HEK293 (cell line): ENCODE measurements at regions not wholly inside any gene's neighbourhood (a gene's known extent, or its start where the extent isn't known, plus 50 kb on each side); places are given as distances from the start of the nearest gene placed in this dataset.

Experiments used
- CTCF ChIA-PET: fragments of 350-600 bp; formaldehyde crosslinking; extraction: SDS; loops from one replicate; lab custom pipeline; 2021; ENCODE audit warnings: antibody characterized with exemption; lab: Yijun Ruan, JAX
- POLR2A ChIA-PET: fragments of 300-600 bp; formaldehyde crosslinking; extraction: SDS; loops from one replicate; lab custom pipeline; 2020; ENCODE audit warnings: antibody characterized with exemption, inconsistent platforms; lab: Yijun Ruan, JAX
- H3K27ac ChIP-seq: fragments of 200-500 bp; sonication (Bioruptor generic); 2 replicates; pipeline ENCODE4 v1.5.1; 2014; ENCODE audit warnings: low read depth, low read length, control low read depth, inconsistent platforms; ENCODE audit errors: extremely low read depth
- H3K36me3 ChIP-seq, 2 experiments: fragments of 200-500 bp in 1 of 2; sonication (Bioruptor generic) in 1 of 2; 1 replicate in 1 of 2; 2 replicates in 1 of 2; pipeline ENCODE4 v1.5.1; 2014 to 2017; ENCODE audit warnings: inconsistent platforms in 2 of 2, low read length in 2 of 2; ENCODE audit not compliant: control insufficient read depth in 2 of 2, insufficient read depth in 1 of 2
- H3K4me1 ChIP-seq: fragments of 200-500 bp; sonication (Bioruptor generic); 2 replicates; pipeline ENCODE4 v1.5.1; 2014; ENCODE audit warnings: mild to moderate bottlenecking, low read length, inconsistent platforms; ENCODE audit not compliant: control insufficient read depth, insufficient read depth
- H3K4me3 ChIP-seq: 2 replicates; pipeline ENCODE4 v1.5.1; 2011; ENCODE audit warnings: low read depth, mild to moderate bottlenecking, control low read depth, low read length, moderate library complexity
- H3K9me3 ChIP-seq: fragments of 200-500 bp; sonication (Bioruptor generic); 2 replicates; pipeline ENCODE4 v1.5.1; 2014; ENCODE audit warnings: low read depth, low read length, inconsistent platforms; ENCODE audit not compliant: control insufficient read depth, insufficient read depth
- BCL11B ChIP-seq: fragments of 450-650 bp; formaldehyde crosslinking; IDR thresholded peaks from 2 replicates; pipeline ENCODE4 v1.5.1; 2016; ENCODE audit warnings: low read depth, missing biosample characterization, missing genetic modification characterization
- EGR2 ChIP-seq: fragments of 450-650 bp; formaldehyde crosslinking; IDR thresholded peaks from 2 replicates; pipeline ENCODE4 v1.5.1; 2016; ENCODE audit warnings: low read depth, missing biosample characterization, missing genetic modification characterization
- PBX3 ChIP-seq: sonication (generic); formaldehyde crosslinking; IDR thresholded peaks from 2 replicates; pipeline ENCODE4 v1.8.1; 2022; ENCODE audit warnings: mild to moderate bottlenecking, moderate library complexity, missing genetic modification reagents
- PRDM10 ChIP-seq: fragments of 450-650 bp; formaldehyde crosslinking; IDR thresholded peaks from 2 replicates; pipeline ENCODE4 v1.5.1; 2016; ENCODE audit warnings: missing biosample characterization, missing genetic modification characterization
- PRDM6 ChIP-seq: fragments of 450-650 bp; formaldehyde crosslinking; IDR thresholded peaks from 2 replicates; pipeline ENCODE4 v1.5.1; 2017; ENCODE audit warnings: missing biosample characterization, missing genetic modification characterization
- RBAK ChIP-seq: fragments of 450-650 bp; formaldehyde crosslinking; IDR thresholded peaks from 2 replicates; pipeline ENCODE4 v1.5.1; 2016; ENCODE audit warnings: missing biosample characterization, missing genetic modification characterization
- SALL2 ChIP-seq: fragments of 450-650 bp; formaldehyde crosslinking; IDR thresholded peaks from 2 replicates; pipeline ENCODE4 v1.5.0; 2017; ENCODE audit warnings: missing biosample characterization, mild to moderate bottlenecking, missing genetic modification characterization, borderline replicate concordance
- SP3 ChIP-seq: fragments of 450-650 bp; formaldehyde crosslinking; IDR thresholded peaks from 2 replicates; pipeline ENCODE4 v1.5.1; 2016; ENCODE audit warnings: missing biosample characterization, missing genetic modification characterization
- TRIM28 ChIP-seq: IDR thresholded peaks from 2 replicates; pipeline ENCODE4 v1.6.1; 2011; ENCODE audit warnings: low read length, control low read depth, borderline replicate concordance
- YY2 ChIP-seq: fragments of 450-650 bp; formaldehyde crosslinking; IDR thresholded peaks from 2 replicates; pipeline ENCODE4 v1.5.1; 2016; ENCODE audit warnings: missing biosample characterization, missing genetic modification characterization
- ZBTB48 ChIP-seq: fragments of 450-650 bp; formaldehyde crosslinking; IDR thresholded peaks from 2 replicates; pipeline ENCODE4 v1.5.1; 2016; ENCODE audit warnings: missing biosample characterization, missing genetic modification characterization
- ZNF148 ChIP-seq: fragments of 450-650 bp; formaldehyde crosslinking; IDR thresholded peaks from 2 replicates; pipeline ENCODE4 v1.5.0; 2017; ENCODE audit warnings: missing biosample characterization, missing genetic modification characterization, borderline replicate concordance
- ZNF155 ChIP-seq: fragments of 450-650 bp; formaldehyde crosslinking; IDR thresholded peaks from 2 replicates; pipeline ENCODE4 v1.5.1; 2016; ENCODE audit warnings: missing biosample characterization, missing genetic modification characterization
- ZNF23 ChIP-seq: fragments of 450-650 bp; formaldehyde crosslinking; IDR thresholded peaks from 2 replicates; pipeline ENCODE4 v1.5.1; 2016; ENCODE audit warnings: missing biosample characterization, missing genetic modification characterization, borderline replicate concordance
- ZNF248 ChIP-seq: fragments of 450-650 bp; formaldehyde crosslinking; IDR thresholded peaks from 2 replicates; pipeline ENCODE4 v1.5.1; 2017; ENCODE audit warnings: missing biosample characterization, missing genetic modification characterization
- ZNF26 ChIP-seq: fragments of 450-650 bp; formaldehyde crosslinking; IDR thresholded peaks from 2 replicates; pipeline ENCODE4 v1.5.1; 2016; ENCODE audit warnings: missing biosample characterization, missing genetic modification characterization
- ZNF266 ChIP-seq: fragments of 450-650 bp; formaldehyde crosslinking; IDR thresholded peaks from 2 replicates; pipeline ENCODE4 v1.5.1; 2016; ENCODE audit warnings: missing biosample characterization, missing genetic modification characterization, low read depth
- ZNF398 ChIP-seq: fragments of 450-650 bp; formaldehyde crosslinking; IDR thresholded peaks from 2 replicates; pipeline ENCODE4 v1.5.1; 2017; ENCODE audit warnings: missing biosample characterization, missing genetic modification characterization
- ZNF514 ChIP-seq: fragments of 450-650 bp; formaldehyde crosslinking; IDR thresholded peaks from 2 replicates; pipeline ENCODE4 v1.5.1; 2016; ENCODE audit warnings: missing biosample characterization, missing genetic modification characterization
- ZNF596 ChIP-seq: fragments of 450-650 bp; IDR thresholded peaks from 2 replicates; pipeline ENCODE4 v1.5.0; 2018; ENCODE audit warnings: missing biosample characterization, mild to moderate bottlenecking, missing genetic modification characterization, moderate library complexity
- ZNF610 ChIP-seq: fragments of 450-650 bp; formaldehyde crosslinking; IDR thresholded peaks from 2 replicates; pipeline ENCODE4 v1.5.1; 2016; ENCODE audit warnings: missing biosample characterization, missing genetic modification characterization, borderline replicate concordance
- ZNF626 ChIP-seq: fragments of 450-650 bp; sonication (Bioruptor Pico); formaldehyde crosslinking; IDR thresholded peaks from 2 replicates; pipeline ENCODE4 v1.5.1; 2018; ENCODE audit warnings: missing biosample characterization, missing genetic modification characterization, inconsistent platforms
- ZNF660 ChIP-seq: fragments of 450-650 bp; IDR thresholded peaks from 2 replicates; pipeline ENCODE4 v1.5.1; 2018; ENCODE audit warnings: missing biosample characterization, mild to moderate bottlenecking, missing genetic modification characterization
- ZNF76 ChIP-seq: fragments of 450-650 bp; formaldehyde crosslinking; IDR thresholded peaks from 2 replicates; pipeline ENCODE4; 2016; ENCODE audit warnings: low read depth, missing biosample characterization, missing genetic modification characterization, borderline replicate concordance
- ZNF837 ChIP-seq: fragments of 450-650 bp; formaldehyde crosslinking; IDR thresholded peaks from 2 replicates; pipeline ENCODE4 v1.5.1; 2016; ENCODE audit warnings: missing biosample characterization, missing genetic modification characterization

GRCh38 chr10:125397608-125398007 lies 237.2 kb upstream of the CTBP2 start:
- Histone ChIP-seq H3K9me3 (no peaks in the 10 kb centered on the region), H3K27ac (no peak overlapping the region), H3K4me3 (no peak overlapping the region), H3K36me3 (no peaks in the 10 kb centered on the region), H3K4me1 (no peaks in the 10 kb centered on the region)
- POLR2A ChIA-PET: no interaction called here
- CTCF ChIA-PET: interaction anchor here (0.7 kb wide), 1 partner anchor 18 kb away, joined by 3 read pairs; no protein-coding TSS in a partner anchor
- TF ChIP-seq PBX3 (CRISPR knock-in tag): no peak
- TF ChIP-seq ZNF514: no peak
- TF ChIP-seq ZNF155: no peak
- no peak for TF ChIP-seq ZNF398
- no peak for TF ChIP-seq ZNF596 (tag by site-specific recombination)
- TF ChIP-seq BCL11B (tag by site-specific recombination): no peak
- no peak for TF ChIP-seq TRIM28
- no peak for TF ChIP-seq PRDM6 (tag by site-specific recombination)
- no peak for TF ChIP-seq ZNF26 (tag by site-specific recombination)
- TF ChIP-seq ZNF248 (tag by site-specific recombination): no peak
- no peak for TF ChIP-seq RBAK (tag by site-specific recombination)
- no peak for TF ChIP-seq ZNF266
- no peak for TF ChIP-seq EGR2
- no peak for TF ChIP-seq SALL2 (tag by site-specific recombination)
- no peak for TF ChIP-seq SP3 (tag by site-specific recombination)
- TF ChIP-seq ZNF23 (tag by site-specific recombination): no peak

GRCh38 chr10:125396676-125397075 lies 236.3 kb upstream of the CTBP2 start:
- no peaks in the 10 kb centered on the region for H3K9me3 ChIP-seq
- ChIA-PET CTCF (no interaction called here), POLR2A (no interaction called here)
- no peaks in the 10 kb centered on the region for H3K4me1 ChIP-seq
- no peaks in the 10 kb centered on the region for H3K36me3 ChIP-seq
- no peak overlapping the region for H3K4me3 ChIP-seq
- no peak overlapping the region for H3K27ac ChIP-seq
- TF ChIP-seq ZBTB48 (no peak), ZNF610 (no peak), ZNF76 (tag by site-specific recombination) (no peak), ZNF837 (tag by site-specific recombination) (no peak), YY2 (tag by site-specific recombination) (no peak), ZNF626 (no peak), ZNF148 (tag by site-specific recombination) (no peak), ZNF660 (no peak), PRDM10 (tag by site-specific recombination) (no peak)
